Activated naive CD4-positive, alpha-beta T cell treated with anti-CD3 and anti-CD28 coated beads, Interleukin-2, amount 10 ng/mL, durations not matched to agents 7 days and 5 days (primary cell): ENCODE measurements at regions not wholly inside any gene's neighbourhood (a gene's known extent, or its start where the extent isn't known, plus 50 kb on each side); places are given as distances from the start of the nearest gene placed in this dataset.
"Not testable (repeated sequence)": the region's sequence is repeated elsewhere in the genome, so short reads cannot be mapped to it uniquely, and the experiment has no call there.

Experiments used
- CTCF ChIA-PET: fragments of 350-600 bp; sonication (Branson Sonifier 250); formaldehyde crosslinking; loops from one replicate; lab custom pipeline; 2021; ENCODE audit warnings: antibody characterized with exemption; lab: Charles Lee
- DNase-seq: peaks from one replicate; pipeline ENCODE4 v3.0.0-alpha.2; 2020
- H3K27ac Mint-ChIP-seq: one replicate; pipeline ENCODE4 v1.8.0; 2021; ENCODE audit warnings: mild to moderate bottlenecking, moderate library complexity, mixed read lengths
- H3K27me3 Mint-ChIP-seq: one replicate; pipeline ENCODE4 v1.8.0; 2021; ENCODE audit warnings: mild to moderate bottlenecking, mixed read lengths
- H3K36me3 Mint-ChIP-seq: one replicate; pipeline ENCODE4 v1.8.0; 2021; ENCODE audit warnings: mixed read lengths
- H3K4me1 Mint-ChIP-seq: one replicate; pipeline ENCODE4 v1.8.0; 2021; ENCODE audit warnings: mixed read lengths
- H3K4me3 Mint-ChIP-seq: one replicate; pipeline ENCODE4 v1.8.0; 2021; ENCODE audit warnings: mild to moderate bottlenecking, moderate library complexity, mixed read lengths
- H3K9me3 Mint-ChIP-seq: one replicate; pipeline ENCODE4 v1.8.0; 2021; ENCODE audit warnings: mixed read lengths

GRCh38 chr3:126292318-126293070 is 64.7 kb downstream of the KLF15 start:
- CTCF ChIA-PET: interaction anchor here (0.6 kb wide), 1 partner anchor 513 kb away, joined by 3 read pairs; no protein-coding TSS in a partner anchor
- H3K27ac Mint-ChIP-seq: no peak overlapping the region
- H3K4me3 Mint-ChIP-seq: no peak overlapping the region
- H3K9me3 Mint-ChIP-seq: no peaks in the 10 kb centered on the region
- H3K27me3 Mint-ChIP-seq: peaks cover 37% of the 10 kb centered on the region
- peaks cover 3% of the 10 kb centered on the region for H3K36me3 Mint-ChIP-seq
- no peak for DNase-seq
- H3K4me1 Mint-ChIP-seq: no peaks in the 10 kb centered on the region

GRCh38 chr3:126291537-126291936 is 65.7 kb downstream of the KLF15 start:
- Mint-ChIP-seq H3K27me3 (peaks cover 42% of the 10 kb centered on the region), H3K4me3 (no peak overlapping the region), H3K4me1 (no peaks in the 10 kb centered on the region), H3K9me3 (no peaks in the 10 kb centered on the region), H3K27ac (no peak overlapping the region), H3K36me3 (peaks cover 3% of the 10 kb centered on the region)
- CTCF ChIA-PET: no interaction called here
- DNase-seq: no peak

- no peak for DNase-seq
- peaks cover 3% of the 10 kb centered on the region for H3K36me3 Mint-ChIP-seq
- peaks cover 47% of the 10 kb centered on the region for H3K27me3 Mint-ChIP-seq
- no peak overlapping the region for H3K4me3 Mint-ChIP-seq
- no peak overlapping the region for H3K27ac Mint-ChIP-seq
- no peaks in the 10 kb centered on the region for H3K4me1 Mint-ChIP-seq
- CTCF ChIA-PET: no interaction called here
- H3K9me3 Mint-ChIP-seq: no peaks in the 10 kb centered on the region
These were observed 66.1 kb downstream of the KLF15 start for GRCh38 chr3:126291061-126291460.

GRCh38 chr3:126290325-126290724 is 66.9 kb downstream of the KLF15 start:
- H3K9me3 Mint-ChIP-seq: no peaks in the 10 kb centered on the region
- DNase-seq: no peak
- peaks cover 48% of the 10 kb centered on the region for H3K27me3 Mint-ChIP-seq
- CTCF ChIA-PET: no interaction called here
- H3K36me3 Mint-ChIP-seq: peaks cover 3% of the 10 kb centered on the region
- no peak overlapping the region for H3K4me3 Mint-ChIP-seq
- H3K27ac Mint-ChIP-seq: no peak overlapping the region
- H3K4me1 Mint-ChIP-seq: no peaks in the 10 kb centered on the region

- peaks cover 3% of the 10 kb centered on the region for H3K36me3 Mint-ChIP-seq
- DNase-seq: no peak
- H3K9me3 Mint-ChIP-seq: no peaks in the 10 kb centered on the region
- H3K27me3 Mint-ChIP-seq: peaks cover 48% of the 10 kb centered on the region
- H3K27ac Mint-ChIP-seq: no peak overlapping the region
- CTCF ChIA-PET: no interaction called here
- H3K4me1 Mint-ChIP-seq: no peaks in the 10 kb centered on the region
- no peak overlapping the region for H3K4me3 Mint-ChIP-seq
These were observed 68.1 kb downstream of the KLF15 start for GRCh38 chr3:126289096-126289495.

- Mint-ChIP-seq H3K27me3 (peaks cover 48% of the 10 kb centered on the region), H3K27ac (no peak overlapping the region), H3K9me3 (no peaks in the 10 kb centered on the region), H3K4me3 (no peak overlapping the region), H3K4me1 (no peaks in the 10 kb centered on the region), H3K36me3 (peaks cover 3% of the 10 kb centered on the region)
- CTCF ChIA-PET: no interaction called here
- DNase-seq: no peak
These were observed 68.9 kb downstream of the KLF15 start for GRCh38 chr3:126288314-126288713.

- no peak overlapping the region for H3K4me3 Mint-ChIP-seq
- H3K27me3 Mint-ChIP-seq: peaks cover 48% of the 10 kb centered on the region
- DNase-seq: no peak
- H3K4me1 Mint-ChIP-seq: no peaks in the 10 kb centered on the region
- H3K9me3 Mint-ChIP-seq: no peaks in the 10 kb centered on the region
- peaks cover 3% of the 10 kb centered on the region for H3K36me3 Mint-ChIP-seq
- no peak overlapping the region for H3K27ac Mint-ChIP-seq
- CTCF ChIA-PET: no interaction called here
These were observed 69.5 kb downstream of the KLF15 start for GRCh38 chr3:126287536-126288241.

- Mint-ChIP-seq H3K4me3 (no peak overlapping the region), H3K4me1 (no peaks in the 10 kb centered on the region), H3K9me3 (no peaks in the 10 kb centered on the region), H3K27ac (no peak overlapping the region), H3K36me3 (peaks cover 3% of the 10 kb centered on the region), H3K27me3 (peaks cover 48% of the 10 kb centered on the region)
- CTCF ChIA-PET: no interaction called here
- DNase-seq: no peak
These were observed 70.1 kb downstream of the KLF15 start for GRCh38 chr3:126287171-126287535.

- Mint-ChIP-seq H3K4me3 (no peak overlapping the region), H3K4me1 (no peaks in the 10 kb centered on the region), H3K27ac (no peak overlapping the region), H3K36me3 (peaks cover 3% of the 10 kb centered on the region), H3K9me3 (no peaks in the 10 kb centered on the region), H3K27me3 (peaks cover 32% of the 10 kb centered on the region)
- no peak for DNase-seq
- CTCF ChIA-PET: no interaction called here
These were observed 71.8 kb downstream of the KLF15 start for GRCh38 chr3:126285369-126285768.

- CTCF ChIA-PET: no interaction called here
- Mint-ChIP-seq H3K27ac (no peak overlapping the region), H3K36me3 (peaks cover 3% of the 10 kb centered on the region), H3K9me3 (no peaks in the 10 kb centered on the region), H3K27me3 (peaks cover 23% of the 10 kb centered on the region), H3K4me3 (no peak overlapping the region), H3K4me1 (no peaks in the 10 kb centered on the region)
- no peak for DNase-seq
These were observed 72.8 kb downstream of the KLF15 start for GRCh38 chr3:126284258-126284904.

GRCh38 chr3:126283651-126284050 is 73.6 kb downstream of the KLF15 start:
- H3K27ac Mint-ChIP-seq, H3K4me1 Mint-ChIP-seq, H3K36me3 Mint-ChIP-seq, DNase-seq, CTCF ChIA-PET, H3K4me3 Mint-ChIP-seq, H3K9me3 Mint-ChIP-seq: not testable (repeated sequence)
- peaks cover 23% of the 10 kb centered on the region for H3K27me3 Mint-ChIP-seq

GRCh38 chr3:126279853-126280252 is 77.4 kb downstream of the KLF15 start:
- no peak overlapping the region for H3K4me3 Mint-ChIP-seq
- no peaks in the 10 kb centered on the region for H3K4me1 Mint-ChIP-seq
- no peaks in the 10 kb centered on the region for H3K36me3 Mint-ChIP-seq
- no peak for DNase-seq
- no peak overlapping the region for H3K27ac Mint-ChIP-seq
- CTCF ChIA-PET: no interaction called here
- peaks cover 12% of the 10 kb centered on the region for H3K27me3 Mint-ChIP-seq
- no peaks in the 10 kb centered on the region for H3K9me3 Mint-ChIP-seq

- peaks cover 28% of the 10 kb centered on the region for H3K27me3 Mint-ChIP-seq
- no peak overlapping the region for H3K4me3 Mint-ChIP-seq
- H3K36me3 Mint-ChIP-seq: no peaks in the 10 kb centered on the region
- no peaks in the 10 kb centered on the region for H3K9me3 Mint-ChIP-seq
- no peaks in the 10 kb centered on the region for H3K4me1 Mint-ChIP-seq
- H3K27ac Mint-ChIP-seq: no peak overlapping the region
- no peak for DNase-seq
- CTCF ChIA-PET: no interaction called here
These were observed 79.4 kb downstream of the KLF15 start for GRCh38 chr3:126277629-126278378.

- Mint-ChIP-seq H3K27me3 (peaks cover 29% of the 10 kb centered on the region), H3K9me3 (no peaks in the 10 kb centered on the region), H3K4me1 (no peaks in the 10 kb centered on the region), H3K36me3 (no peaks in the 10 kb centered on the region), H3K4me3 (no peak overlapping the region), H3K27ac (no peak overlapping the region)
- CTCF ChIA-PET: no interaction called here
- DNase-seq: no peak
These were observed 81.6 kb downstream of the KLF15 start for GRCh38 chr3:126275620-126275904.
